HEK293 (cell line): ENCODE measurements at regions not wholly inside any gene's neighbourhood (a gene's known extent, or its start where the extent isn't known, plus 50 kb on each side); places are given as distances from the start of the nearest gene placed in this dataset.

Experiments
- CTCF ChIA-PET: fragments of 350-600 bp; formaldehyde crosslinking; extraction: SDS; loops from one replicate; lab custom pipeline; 2021; ENCODE audit warnings: antibody characterized with exemption; lab: Yijun Ruan, JAX
- POLR2A ChIA-PET: fragments of 300-600 bp; formaldehyde crosslinking; extraction: SDS; loops from one replicate; lab custom pipeline; 2020; ENCODE audit warnings: antibody characterized with exemption, inconsistent platforms; lab: Yijun Ruan, JAX
- H3K27ac ChIP-seq: fragments of 200-500 bp; sonication (Bioruptor generic); 2 replicates; pipeline ENCODE4 v1.5.1; 2014; ENCODE audit warnings: low read depth, low read length, control low read depth, inconsistent platforms; ENCODE audit errors: extremely low read depth
- H3K36me3 ChIP-seq, 2 experiments: fragments of 200-500 bp in 1 of 2; sonication (Bioruptor generic) in 1 of 2; 1 replicate in 1 of 2; 2 replicates in 1 of 2; pipeline ENCODE4 v1.5.1; 2014 to 2017; ENCODE audit warnings: inconsistent platforms in 2 of 2, low read length in 2 of 2; ENCODE audit not compliant: control insufficient read depth in 2 of 2, insufficient read depth in 1 of 2
- H3K4me1 ChIP-seq: fragments of 200-500 bp; sonication (Bioruptor generic); 2 replicates; pipeline ENCODE4 v1.5.1; 2014; ENCODE audit warnings: mild to moderate bottlenecking, low read length, inconsistent platforms; ENCODE audit not compliant: control insufficient read depth, insufficient read depth
- H3K4me3 ChIP-seq: 2 replicates; pipeline ENCODE4 v1.5.1; 2011; ENCODE audit warnings: low read depth, mild to moderate bottlenecking, control low read depth, low read length, moderate library complexity
- H3K9me3 ChIP-seq: fragments of 200-500 bp; sonication (Bioruptor generic); 2 replicates; pipeline ENCODE4 v1.5.1; 2014; ENCODE audit warnings: low read depth, low read length, inconsistent platforms; ENCODE audit not compliant: control insufficient read depth, insufficient read depth
- EGR2 ChIP-seq: fragments of 450-650 bp; formaldehyde crosslinking; IDR thresholded peaks from 2 replicates; pipeline ENCODE4 v1.5.1; 2016; ENCODE audit warnings: low read depth, missing biosample characterization, missing genetic modification characterization
- FEZF1 ChIP-seq: fragments of 450-650 bp; formaldehyde crosslinking; IDR thresholded peaks from 2 replicates; pipeline ENCODE4 v1.5.1; 2016; ENCODE audit warnings: missing biosample characterization, missing genetic modification characterization
- KLF1 ChIP-seq: fragments of 450-650 bp; formaldehyde crosslinking; IDR thresholded peaks from 2 replicates; pipeline ENCODE4 v1.5.1; 2016; ENCODE audit warnings: missing biosample characterization, missing genetic modification characterization
- SCRT2 ChIP-seq: fragments of 450-650 bp; formaldehyde crosslinking; IDR thresholded peaks from 2 replicates; pipeline ENCODE4 v1.5.1; 2016; ENCODE audit warnings: missing biosample characterization, missing genetic modification characterization
- SETDB1 ChIP-seq: IDR thresholded peaks from one replicate; pipeline ENCODE4 v1.6.1; 2017; ENCODE audit warnings: mild to moderate bottlenecking, low read length, moderate library complexity, mixed read lengths; ENCODE audit not compliant: insufficient read length
- ZBTB1 ChIP-seq: fragments of 450-650 bp; formaldehyde crosslinking; IDR thresholded peaks from 2 replicates; pipeline ENCODE4 v1.5.1; 2016; ENCODE audit warnings: missing biosample characterization, missing genetic modification characterization
- ZBTB17 ChIP-seq: fragments of 450-650 bp; formaldehyde crosslinking; IDR thresholded peaks from 2 replicates; pipeline ENCODE4 v1.5.1; 2016; ENCODE audit warnings: missing biosample characterization, missing genetic modification characterization
- ZEB2 ChIP-seq: fragments of 450-650 bp; formaldehyde crosslinking; IDR thresholded peaks from 2 replicates; pipeline ENCODE4 v1.5.1; 2016; ENCODE audit warnings: missing biosample characterization, missing genetic modification characterization
- ZNF112 ChIP-seq: fragments of 450-650 bp; formaldehyde crosslinking; IDR thresholded peaks from 2 replicates; pipeline ENCODE4 v1.5.0; 2017; ENCODE audit warnings: missing biosample characterization, missing genetic modification characterization
- ZNF175 ChIP-seq: fragments of 450-650 bp; formaldehyde crosslinking; IDR thresholded peaks from 2 replicates; pipeline ENCODE4 v1.5.1; 2016; ENCODE audit warnings: missing biosample characterization, missing genetic modification characterization
- ZNF19 ChIP-seq: fragments of 450-650 bp; formaldehyde crosslinking; IDR thresholded peaks from 2 replicates; pipeline ENCODE4; 2016; ENCODE audit warnings: missing biosample characterization, missing genetic modification characterization, low read depth
- ZNF214 ChIP-seq: fragments of 450-650 bp; formaldehyde crosslinking; IDR thresholded peaks from 2 replicates; pipeline ENCODE4 v1.5.1; 2017; ENCODE audit warnings: missing biosample characterization, mild to moderate bottlenecking, missing genetic modification characterization, borderline replicate concordance
- ZNF24 ChIP-seq: fragments of 450-650 bp; formaldehyde crosslinking; IDR thresholded peaks from 2 replicates; pipeline ENCODE4 v1.5.1; 2016; ENCODE audit warnings: missing biosample characterization, missing genetic modification characterization
- ZNF549 ChIP-seq: fragments of 450-650 bp; IDR thresholded peaks from 2 replicates; pipeline ENCODE4 v1.5.1; 2018; ENCODE audit warnings: missing biosample characterization, missing genetic modification characterization, mild to moderate bottlenecking, inconsistent platforms, moderate library complexity
- ZNF561 ChIP-seq: fragments of 450-650 bp; IDR thresholded peaks from 2 replicates; pipeline ENCODE4 v1.5.1; 2018; ENCODE audit warnings: missing biosample characterization, missing genetic modification characterization, borderline replicate concordance
- ZNF624 ChIP-seq: fragments of 450-650 bp; formaldehyde crosslinking; IDR thresholded peaks from 2 replicates; pipeline ENCODE4 v1.5.1; 2017; ENCODE audit warnings: missing biosample characterization, missing genetic modification characterization
- ZNF792 ChIP-seq: fragments of 450-650 bp; formaldehyde crosslinking; IDR thresholded peaks from 2 replicates; pipeline ENCODE4 v1.5.1; 2016; ENCODE audit warnings: missing biosample characterization, missing genetic modification characterization
- ZSCAN16 ChIP-seq: fragments of 450-650 bp; formaldehyde crosslinking; IDR thresholded peaks from 2 replicates; pipeline ENCODE4 v1.5.1; 2016; ENCODE audit warnings: missing biosample characterization, missing genetic modification characterization
- ZXDB ChIP-seq: fragments of 450-650 bp; formaldehyde crosslinking; IDR thresholded peaks from 2 replicates; pipeline ENCODE4 v1.5.1; 2016; ENCODE audit warnings: missing biosample characterization, missing genetic modification characterization
- TF ChIP-seq, protein P1 (sequence below): fragments of 450-650 bp; formaldehyde crosslinking; IDR thresholded peaks from 2 replicates; pipeline ENCODE4 v1.5.1; 2016; ENCODE audit warnings: missing biosample characterization, missing genetic modification characterization
- TF ChIP-seq, protein P2 (sequence below): fragments of 450-650 bp; formaldehyde crosslinking; IDR thresholded peaks from 2 replicates; pipeline ENCODE4 v1.5.1; 2016; ENCODE audit warnings: missing biosample characterization, missing genetic modification characterization
- TF ChIP-seq, protein P3 (sequence below): fragments of 450-650 bp; formaldehyde crosslinking; optimal IDR thresholded peaks from 2 replicates; pipeline ENCODE3; 2016; ENCODE audit warnings: missing biosample characterization, mild to moderate bottlenecking, missing genetic modification characterization
- TF ChIP-seq, protein P4 (sequence below): fragments of 450-650 bp; IDR thresholded peaks from 2 replicates; pipeline ENCODE4 v1.5.1; 2018; ENCODE audit warnings: missing biosample characterization, mild to moderate bottlenecking, missing genetic modification characterization
- TF ChIP-seq, protein P5 (sequence below): fragments of 450-650 bp; formaldehyde crosslinking; IDR thresholded peaks from 2 replicates; pipeline ENCODE4 v1.5.1; 2016; ENCODE audit warnings: missing biosample characterization, missing genetic modification characterization

DNA sequence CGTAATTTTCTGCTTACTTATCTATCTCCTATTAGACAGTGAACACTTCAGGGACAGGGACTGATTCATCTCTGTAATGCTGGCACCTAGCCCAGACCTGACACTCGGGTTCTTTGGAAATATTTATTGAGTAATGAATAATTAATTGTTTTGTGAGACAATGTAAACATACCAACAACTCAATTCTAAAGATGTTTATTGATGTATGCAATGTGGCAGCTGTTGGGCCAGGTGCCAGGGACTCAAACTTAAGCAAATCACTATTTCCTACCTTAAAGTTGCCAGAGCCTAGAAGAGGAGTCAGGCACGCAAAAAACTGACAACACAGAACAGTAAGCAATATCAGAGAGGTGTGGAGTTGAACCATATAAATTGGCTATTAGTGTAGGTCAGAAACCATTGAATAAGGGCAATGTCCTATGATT, 63.6 kb upstream of the BMPER start (continued):
- no peak for TF ChIP-seq ZSCAN16 (tag by site-specific recombination)
- no peak for TF ChIP-seq KLF1
- TF ChIP-seq ZXDB (tag by site-specific recombination), result no peak
- no peak for TF ChIP-seq SCRT2 (tag by site-specific recombination)
- TF ChIP-seq ZNF561 (tag by site-specific recombination), result no peak
- no peak for TF ChIP-seq ZNF624 (tag by site-specific recombination)
- no peak for TF ChIP-seq ZBTB17 (tag by site-specific recombination)

DNA sequence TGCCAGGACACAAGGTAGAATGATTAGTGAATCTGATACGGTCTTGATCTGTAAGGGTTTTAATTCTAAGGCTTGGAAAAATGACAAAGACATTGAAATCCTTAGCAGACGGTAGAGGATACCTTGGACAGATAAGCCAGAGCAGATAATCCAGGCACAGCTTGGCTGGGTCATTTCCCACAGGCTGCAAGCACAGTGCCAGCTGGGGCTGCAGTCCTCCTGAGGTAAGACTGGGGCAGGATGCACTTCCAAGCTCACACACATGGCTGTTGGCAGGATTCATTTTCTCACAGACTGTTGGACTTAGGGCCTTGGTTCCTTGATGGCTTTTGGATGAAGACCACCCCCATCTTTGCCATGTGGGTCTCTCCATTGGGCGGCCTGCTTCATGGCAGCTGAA, 63.2 kb upstream of the BMPER start:
- no peak overlapping the region for H3K4me3 ChIP-seq
- H3K27ac ChIP-seq, result no peak overlapping the region
- H3K4me1 ChIP-seq, result peaks cover 11% of the 10 kb centered on the region
- no peaks in the 10 kb centered on the region for H3K9me3 ChIP-seq
- TF ChIP-seq ZNF24 (tag by site-specific recombination) (no peak), ZNF112 (no peak), ZNF549 (no peak), ZNF214 (tag by site-specific recombination) (no peak), ZEB2 (tag by site-specific recombination) (no peak), ZNF19 (tag by site-specific recombination) (no peak), EGR2 (no peak), FEZF1 (no peak)
- TF ChIP-seq, protein P1, sequence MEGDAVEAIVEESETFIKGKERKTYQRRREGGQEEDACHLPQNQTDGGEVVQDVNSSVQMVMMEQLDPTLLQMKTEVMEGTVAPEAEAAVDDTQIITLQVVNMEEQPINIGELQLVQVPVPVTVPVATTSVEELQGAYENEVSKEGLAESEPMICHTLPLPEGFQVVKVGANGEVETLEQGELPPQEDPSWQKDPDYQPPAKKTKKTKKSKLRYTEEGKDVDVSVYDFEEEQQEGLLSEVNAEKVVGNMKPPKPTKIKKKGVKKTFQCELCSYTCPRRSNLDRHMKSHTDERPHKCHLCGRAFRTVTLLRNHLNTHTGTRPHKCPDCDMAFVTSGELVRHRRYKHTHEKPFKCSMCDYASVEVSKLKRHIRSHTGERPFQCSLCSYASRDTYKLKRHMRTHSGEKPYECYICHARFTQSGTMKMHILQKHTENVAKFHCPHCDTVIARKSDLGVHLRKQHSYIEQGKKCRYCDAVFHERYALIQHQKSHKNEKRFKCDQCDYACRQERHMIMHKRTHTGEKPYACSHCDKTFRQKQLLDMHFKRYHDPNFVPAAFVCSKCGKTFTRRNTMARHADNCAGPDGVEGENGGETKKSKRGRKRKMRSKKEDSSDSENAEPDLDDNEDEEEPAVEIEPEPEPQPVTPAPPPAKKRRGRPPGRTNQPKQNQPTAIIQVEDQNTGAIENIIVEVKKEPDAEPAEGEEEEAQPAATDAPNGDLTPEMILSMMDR (tag by site-specific recombination), result no peak
- TF ChIP-seq, protein P2, sequence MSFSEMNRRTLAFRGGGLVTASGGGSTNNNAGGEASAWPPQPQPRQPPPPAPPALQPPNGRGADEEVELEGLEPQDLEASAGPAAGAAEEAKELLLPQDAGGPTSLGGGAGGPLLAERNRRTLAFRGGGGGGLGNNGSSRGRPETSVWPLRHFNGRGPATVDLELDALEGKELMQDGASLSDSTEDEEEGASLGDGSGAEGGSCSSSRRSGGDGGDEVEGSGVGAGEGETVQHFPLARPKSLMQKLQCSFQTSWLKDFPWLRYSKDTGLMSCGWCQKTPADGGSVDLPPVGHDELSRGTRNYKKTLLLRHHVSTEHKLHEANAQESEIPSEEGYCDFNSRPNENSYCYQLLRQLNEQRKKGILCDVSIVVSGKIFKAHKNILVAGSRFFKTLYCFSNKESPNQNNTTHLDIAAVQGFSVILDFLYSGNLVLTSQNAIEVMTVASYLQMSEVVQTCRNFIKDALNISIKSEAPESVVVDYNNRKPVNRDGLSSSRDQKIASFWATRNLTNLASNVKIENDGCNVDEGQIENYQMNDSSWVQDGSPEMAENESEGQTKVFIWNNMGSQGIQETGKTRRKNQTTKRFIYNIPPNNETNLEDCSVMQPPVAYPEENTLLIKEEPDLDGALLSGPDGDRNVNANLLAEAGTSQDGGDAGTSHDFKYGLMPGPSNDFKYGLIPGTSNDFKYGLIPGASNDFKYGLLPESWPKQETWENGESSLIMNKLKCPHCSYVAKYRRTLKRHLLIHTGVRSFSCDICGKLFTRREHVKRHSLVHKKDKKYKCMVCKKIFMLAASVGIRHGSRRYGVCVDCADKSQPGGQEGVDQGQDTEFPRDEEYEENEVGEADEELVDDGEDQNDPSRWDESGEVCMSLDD (tag by site-specific recombination), result no peak
- TF ChIP-seq, all 188 proteins: peak for 0
- POLR2A ChIA-PET, result interaction anchor here (0.7 kb wide), 1 partner anchor 62 kb away, joined by 3 read pairs; no protein-coding TSS in a partner anchor
- H3K36me3 ChIP-seq, result no peaks in the 10 kb centered on the region
- CTCF ChIA-PET, result interaction anchor here (0.5 to 0.7 kb wide), 2 partner anchors 35 to 53 kb away, joined by 4 to 7 read pairs; no protein-coding TSS in a partner anchor

DNA sequence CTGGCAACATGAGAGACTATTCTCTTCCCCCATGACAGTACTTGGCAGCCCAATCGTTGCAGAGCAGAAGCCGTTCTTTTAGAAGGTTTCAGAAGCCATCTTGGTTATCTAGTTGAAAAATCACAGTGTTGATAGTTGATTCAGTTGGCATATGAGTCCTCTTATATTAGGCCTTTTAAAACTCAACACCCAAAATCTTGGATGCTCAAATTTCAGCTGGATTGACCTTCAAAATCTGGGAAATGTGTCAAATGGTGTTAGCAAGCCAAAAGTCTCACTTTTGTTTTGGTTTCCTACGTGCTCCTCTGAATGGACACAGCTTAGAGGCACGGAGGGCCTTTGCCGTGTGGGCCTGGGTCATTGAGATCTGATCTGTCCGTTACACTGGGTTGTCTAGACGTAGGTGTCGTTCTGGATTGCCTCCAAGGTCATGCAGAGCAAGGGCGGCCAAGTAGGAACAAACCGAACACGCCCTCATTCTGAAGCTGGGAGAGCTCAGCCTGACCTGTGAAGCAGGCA, 59.3 kb upstream of the BMPER start:
- no peak overlapping the region for H3K4me3 ChIP-seq
- no peaks in the 10 kb centered on the region for H3K36me3 ChIP-seq
- H3K4me1 ChIP-seq, result peaks cover 10% of the 10 kb centered on the region
- ChIA-PET POLR2A (no interaction called here), CTCF (interaction anchor here (1.1 kb wide), 1 partner anchor 15 kb away, joined by 3 read pairs; no protein-coding TSS in a partner anchor)
- no peak overlapping the region for H3K27ac ChIP-seq
- no peaks in the 10 kb centered on the region for H3K9me3 ChIP-seq
- no peak for TF ChIP-seq ZNF175
- no peak for TF ChIP-seq ZNF792 (tag by site-specific recombination)
- TF ChIP-seq, protein P3, sequence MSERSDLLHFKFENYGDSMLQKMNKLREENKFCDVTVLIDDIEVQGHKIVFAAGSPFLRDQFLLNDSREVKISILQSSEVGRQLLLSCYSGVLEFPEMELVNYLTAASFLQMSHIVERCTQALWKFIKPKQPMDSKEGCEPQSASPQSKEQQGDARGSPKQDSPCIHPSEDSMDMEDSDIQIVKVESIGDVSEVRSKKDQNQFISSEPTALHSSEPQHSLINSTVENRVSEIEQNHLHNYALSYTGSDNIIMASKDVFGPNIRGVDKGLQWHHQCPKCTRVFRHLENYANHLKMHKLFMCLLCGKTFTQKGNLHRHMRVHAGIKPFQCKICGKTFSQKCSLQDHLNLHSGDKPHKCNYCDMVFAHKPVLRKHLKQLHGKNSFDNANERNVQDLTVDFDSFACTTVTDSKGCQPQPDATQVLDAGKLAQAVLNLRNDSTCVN, result no peak
- TF ChIP-seq ZNF112, result no peak
- TF ChIP-seq, protein P4, sequence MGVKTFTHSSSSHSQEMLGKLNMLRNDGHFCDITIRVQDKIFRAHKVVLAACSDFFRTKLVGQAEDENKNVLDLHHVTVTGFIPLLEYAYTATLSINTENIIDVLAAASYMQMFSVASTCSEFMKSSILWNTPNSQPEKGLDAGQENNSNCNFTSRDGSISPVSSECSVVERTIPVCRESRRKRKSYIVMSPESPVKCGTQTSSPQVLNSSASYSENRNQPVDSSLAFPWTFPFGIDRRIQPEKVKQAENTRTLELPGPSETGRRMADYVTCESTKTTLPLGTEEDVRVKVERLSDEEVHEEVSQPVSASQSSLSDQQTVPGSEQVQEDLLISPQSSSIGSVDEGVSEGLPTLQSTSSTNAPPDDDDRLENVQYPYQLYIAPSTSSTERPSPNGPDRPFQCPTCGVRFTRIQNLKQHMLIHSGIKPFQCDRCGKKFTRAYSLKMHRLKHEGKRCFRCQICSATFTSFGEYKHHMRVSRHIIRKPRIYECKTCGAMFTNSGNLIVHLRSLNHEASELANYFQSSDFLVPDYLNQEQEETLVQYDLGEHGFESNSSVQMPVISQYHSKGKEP (tag by site-specific recombination), result no peak
- no peak for TF ChIP-seq ZBTB1 (tag by site-specific recombination)
- TF ChIP-seq ZXDB (tag by site-specific recombination), result no peak
- TF ChIP-seq, protein P5, sequence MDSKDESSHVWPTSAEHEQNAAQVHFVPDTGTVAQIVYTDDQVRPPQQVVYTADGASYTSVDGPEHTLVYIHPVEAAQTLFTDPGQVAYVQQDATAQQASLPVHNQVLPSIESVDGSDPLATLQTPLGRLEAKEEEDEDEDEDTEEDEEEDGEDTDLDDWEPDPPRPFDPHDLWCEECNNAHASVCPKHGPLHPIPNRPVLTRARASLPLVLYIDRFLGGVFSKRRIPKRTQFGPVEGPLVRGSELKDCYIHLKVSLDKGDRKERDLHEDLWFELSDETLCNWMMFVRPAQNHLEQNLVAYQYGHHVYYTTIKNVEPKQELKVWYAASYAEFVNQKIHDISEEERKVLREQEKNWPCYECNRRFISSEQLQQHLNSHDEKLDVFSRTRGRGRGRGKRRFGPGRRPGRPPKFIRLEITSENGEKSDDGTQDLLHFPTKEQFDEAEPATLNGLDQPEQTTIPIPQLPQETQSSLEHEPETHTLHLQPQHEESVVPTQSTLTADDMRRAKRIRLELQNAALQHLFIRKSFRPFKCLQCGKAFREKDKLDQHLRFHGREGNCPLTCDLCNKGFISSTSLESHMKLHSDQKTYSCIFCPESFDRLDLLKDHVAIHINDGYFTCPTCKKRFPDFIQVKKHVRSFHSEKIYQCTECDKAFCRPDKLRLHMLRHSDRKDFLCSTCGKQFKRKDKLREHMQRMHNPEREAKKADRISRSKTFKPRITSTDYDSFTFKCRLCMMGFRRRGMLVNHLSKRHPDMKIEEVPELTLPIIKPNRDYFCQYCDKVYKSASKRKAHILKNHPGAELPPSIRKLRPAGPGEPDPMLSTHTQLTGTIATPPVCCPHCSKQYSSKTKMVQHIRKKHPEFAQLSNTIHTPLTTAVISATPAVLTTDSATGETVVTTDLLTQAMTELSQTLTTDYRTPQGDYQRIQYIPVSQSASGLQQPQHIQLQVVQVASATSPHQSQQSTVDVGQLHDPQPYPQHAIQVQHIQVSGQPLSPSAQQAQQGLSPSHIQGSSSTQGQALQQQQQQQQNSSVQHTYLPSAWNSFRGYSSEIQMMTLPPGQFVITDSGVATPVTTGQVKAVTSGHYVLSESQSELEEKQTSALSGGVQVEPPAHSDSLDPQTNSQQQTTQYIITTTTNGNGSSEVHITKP, result no peak
- TF ChIP-seq SETDB1, result no peak
